GM12891 (cell line): ENCODE measurements at regions not wholly inside any gene's neighbourhood (a gene's known extent, or its start where the extent isn't known, plus 50 kb on each side); places are given as distances from the start of the nearest gene placed in this dataset.

ENCODE experiments used
- DNase-seq: peaks from one replicate; pipeline ENCODE4 v3.0.0; 2011; ENCODE audit warnings: low spot score; ENCODE audit not compliant: insufficient read length
- FAIRE-seq: peaks from 2 replicates; lab custom pipeline; 2011; peaks lifted over from hg19 to GRCh38; lab: Jason Lieb, UNC
- PAX5 ChIP-seq: IDR thresholded peaks from 2 replicates; pipeline ENCODE4 v1.6.1; 2011; ENCODE audit warnings: low read length, moderate library complexity, mild to moderate bottlenecking; ENCODE audit not compliant: insufficient read depth, severe bottlenecking
- POLR2A ChIP-seq: IDR thresholded peaks from 2 replicates; pipeline ENCODE4 v1.6.1; 2011; ENCODE audit warnings: low read depth, low read length, control low read depth
- POLR2AphosphoS5 ChIP-seq: IDR thresholded peaks from 2 replicates; pipeline ENCODE4 v1.6.1; 2011; ENCODE audit warnings: low read depth, low read length, control low read depth
- POU2F2 ChIP-seq: IDR thresholded peaks from 2 replicates; pipeline ENCODE4 v1.6.1; 2011; ENCODE audit warnings: low read depth, mild to moderate bottlenecking, control low read depth, low read length, moderate library complexity
- SPI1 ChIP-seq: IDR thresholded peaks from 2 replicates; pipeline ENCODE4 v1.6.1; 2011; ENCODE audit warnings: low read depth, low read length, control low read depth
- TAF1 ChIP-seq: IDR thresholded peaks from 2 replicates; pipeline ENCODE4 v1.6.1; 2011; ENCODE audit warnings: low read depth, low read length, control low read depth

DNA sequence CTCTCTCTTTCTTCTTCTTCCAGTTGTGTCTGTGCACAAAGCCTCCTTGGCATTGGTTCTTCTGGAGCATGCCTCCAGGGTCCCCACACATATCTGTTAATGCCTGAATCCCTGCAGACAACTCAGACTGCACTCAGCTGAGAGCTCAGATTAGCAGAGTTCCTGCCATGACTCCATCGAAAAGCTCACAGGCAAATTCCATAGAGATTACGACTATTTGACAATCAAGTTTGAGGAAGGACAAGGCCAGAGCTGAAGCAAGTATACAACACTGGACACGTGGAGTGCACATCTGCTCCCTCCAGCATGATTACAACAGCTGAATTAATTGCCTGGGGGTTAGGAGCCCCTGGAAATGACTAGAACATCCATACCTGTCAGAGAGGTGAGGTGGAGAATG is 190.7 kb downstream of the INSIG2 start:
- TF ChIP-seq TAF1 (no peak), SPI1 (no peak), POLR2A (no peak), POLR2AphosphoS5 (no peak), PAX5 (no peak), POU2F2 (no peak)
- DNase-seq = no peak
- FAIRE-seq = no peak

- FAIRE-seq (no peak), DNase-seq (no peak)
- TF ChIP-seq POLR2A (no peak), POLR2AphosphoS5 (no peak), SPI1 (no peak), TAF1 (no peak), PAX5 (no peak), POU2F2 (no peak)
Observed at GRCh38 chr2:118278046-118278445, 189.8 kb downstream of the INSIG2 start.

DNA sequence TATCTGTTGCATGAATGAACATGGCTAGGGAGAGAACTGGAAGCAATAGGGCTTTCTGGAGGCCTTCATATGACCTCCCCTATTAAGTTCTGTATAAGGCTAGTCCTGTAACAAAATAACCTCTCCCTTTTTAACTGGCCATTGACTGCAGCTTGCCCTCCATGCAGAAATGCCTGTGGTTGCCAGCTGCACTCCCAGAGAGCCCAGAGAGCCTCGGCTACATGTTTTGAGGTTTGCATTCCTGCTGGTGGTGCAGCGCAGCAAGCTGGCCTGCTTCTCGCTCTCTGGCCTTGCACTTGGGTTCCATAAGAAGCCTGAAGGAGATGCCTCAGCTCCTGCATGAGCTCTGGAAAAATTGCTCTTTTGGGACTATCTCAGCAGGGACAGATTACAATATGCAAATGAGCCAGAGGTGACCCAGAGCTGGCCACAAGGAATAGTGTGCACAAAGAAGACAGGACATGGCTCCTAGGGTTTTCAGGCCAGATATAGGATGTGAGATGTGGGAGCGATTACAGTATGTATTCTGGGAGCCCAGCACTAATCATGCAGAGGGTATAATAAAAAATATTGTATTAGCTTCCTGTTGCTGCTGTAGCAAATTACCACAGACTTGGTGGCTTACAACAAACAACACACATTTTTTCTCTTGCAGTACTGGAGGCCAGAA is 186.7 kb downstream of the INSIG2 start:
- TF ChIP-seq SPI1 (no peak), PAX5 (no peak), POLR2A (no peak), POLR2AphosphoS5 (no peak), TAF1 (no peak), POU2F2 (no peak)
- DNase-seq = no peak
- no peak for FAIRE-seq

GRCh38 chr2:118272391-118272790 is 184.1 kb downstream of the INSIG2 start:
- DNase-seq (no peak), FAIRE-seq (no peak)
- no peak for TF ChIP-seq POLR2AphosphoS5
- TF ChIP-seq PAX5 = no peak
- no peak for TF ChIP-seq POLR2A
- no peak for TF ChIP-seq SPI1
- no peak for TF ChIP-seq TAF1

- no peak for DNase-seq
- no peak for FAIRE-seq
- no peak for TF ChIP-seq SPI1
Observed at GRCh38 chr2:118269408-118270051, 181.3 kb downstream of the INSIG2 start.

- TF ChIP-seq SPI1 (no peak), POU2F2 (no peak), PAX5 (no peak), POLR2AphosphoS5 (no peak), TAF1 (no peak), POLR2A (no peak)
- no peak for DNase-seq
Observed at GRCh38 chr2:118268268-118268667, 180.0 kb downstream of the INSIG2 start.

DNA sequence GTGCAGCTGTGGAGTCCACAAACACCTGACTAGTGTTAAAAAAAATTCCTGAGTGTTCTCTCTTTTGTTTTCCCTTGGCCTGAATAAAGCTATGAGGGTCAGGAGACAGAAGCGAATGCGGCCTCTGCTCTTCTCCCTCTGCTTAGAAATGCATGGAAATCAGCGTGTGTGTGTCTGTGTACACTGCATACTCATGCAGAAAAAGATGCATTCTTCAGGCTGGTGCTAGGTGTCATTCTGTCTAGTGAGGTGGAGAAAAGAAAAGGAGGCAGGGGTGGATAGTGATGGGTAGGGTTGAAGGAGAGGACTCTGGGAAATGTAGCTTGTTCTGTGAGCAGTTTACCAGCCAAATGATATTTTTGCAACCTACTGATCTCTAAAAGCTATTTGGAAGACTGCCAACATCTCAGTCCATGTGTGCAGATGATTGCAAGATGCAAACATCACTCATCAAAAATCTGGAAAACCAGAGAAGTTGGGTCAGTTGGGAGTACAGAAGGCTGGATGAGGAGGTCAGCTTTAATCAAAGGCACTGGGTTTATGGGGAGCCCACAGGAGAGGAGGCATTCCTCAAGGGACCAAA is 177.7 kb downstream of the INSIG2 start:
- TF ChIP-seq POU2F2 (no peak), SPI1 (no peak), TAF1 (no peak), POLR2A (no peak)
- FAIRE-seq (no peak), DNase-seq (no peak)

More at GRCh38 chr2:118268268-118268667, 180.0 kb downstream of the INSIG2 start:
- no peak for FAIRE-seq

DNA sequence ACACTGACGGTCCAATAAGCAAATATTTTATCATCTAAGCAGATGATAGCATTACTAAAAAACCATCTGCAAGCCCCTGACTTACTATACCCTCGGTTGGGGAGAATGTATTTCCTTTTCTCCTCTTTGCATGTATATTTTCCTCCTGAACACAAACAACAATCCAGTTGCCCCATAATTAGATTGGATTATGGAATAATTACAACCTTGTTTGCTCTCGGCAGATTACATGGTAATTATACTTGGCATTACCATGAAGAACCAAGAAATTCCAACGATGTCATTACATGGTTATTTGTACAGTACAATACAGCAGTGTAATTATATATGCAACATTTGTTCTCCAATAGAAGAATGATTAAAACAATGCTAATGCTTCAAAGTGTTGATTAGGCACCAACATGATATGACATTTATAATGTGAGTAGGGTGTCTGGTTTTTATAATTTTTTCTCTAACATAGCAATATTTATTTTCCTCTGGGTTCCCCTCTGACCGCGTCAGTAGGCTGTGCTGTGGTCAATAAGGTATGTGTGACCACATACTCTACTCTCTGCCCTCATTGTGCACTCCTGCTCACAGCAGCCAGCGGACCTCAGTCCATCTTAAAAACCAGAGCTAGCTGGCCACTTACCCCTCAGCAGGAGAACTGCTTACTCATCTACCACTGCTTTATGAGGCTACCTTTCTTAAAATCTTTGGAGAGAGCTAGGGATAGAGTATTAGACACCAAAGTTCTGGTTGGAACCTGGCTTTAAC is 176.1 kb downstream of the INSIG2 start:
- DNase-seq (no peak), FAIRE-seq (no peak)
- TF ChIP-seq SPI1 (no peak), PAX5 (no peak), POU2F2 (no peak)

DNA sequence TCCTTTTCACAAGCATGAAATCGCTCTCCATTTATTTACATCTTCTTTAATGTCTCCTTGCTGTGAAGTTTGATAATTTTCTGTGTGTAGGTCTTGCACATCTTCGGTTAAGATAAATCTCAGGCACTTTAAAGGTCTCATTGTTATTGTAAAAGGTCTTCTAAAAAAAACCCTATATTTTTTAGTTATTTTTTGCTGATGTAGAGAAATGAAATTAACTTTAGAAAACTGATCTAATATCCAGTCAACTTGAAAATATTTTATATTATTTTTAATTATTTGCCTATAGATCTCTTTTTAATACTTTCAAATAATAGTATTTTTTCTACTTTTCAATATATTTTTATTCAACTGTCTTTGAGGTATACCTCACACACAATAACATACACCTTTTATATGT is 169.4 kb downstream of the INSIG2 start:
- TF ChIP-seq PAX5 = no peak
- TF ChIP-seq POLR2AphosphoS5 = no peak
- no peak for TF ChIP-seq POLR2A
- no peak for TF ChIP-seq SPI1
- TF ChIP-seq TAF1 = no peak
- TF ChIP-seq POU2F2 = no peak
- no peak for DNase-seq
- FAIRE-seq = no peak
